Fibroblast of skin of abdomen (primary cell): ENCODE measurements at regions not wholly inside any gene's neighbourhood (a gene's known extent, or its start where the extent isn't known, plus 50 kb on each side); places are given as distances from the start of the nearest gene placed in this dataset.
A peak's percentile ranks its signal among the peaks of the same experiment; 100 is the strongest.

Source experiments
- DNase-seq: peaks from one replicate; pipeline ENCODE4 v3.0.0-alpha.2; 2013

DNA sequence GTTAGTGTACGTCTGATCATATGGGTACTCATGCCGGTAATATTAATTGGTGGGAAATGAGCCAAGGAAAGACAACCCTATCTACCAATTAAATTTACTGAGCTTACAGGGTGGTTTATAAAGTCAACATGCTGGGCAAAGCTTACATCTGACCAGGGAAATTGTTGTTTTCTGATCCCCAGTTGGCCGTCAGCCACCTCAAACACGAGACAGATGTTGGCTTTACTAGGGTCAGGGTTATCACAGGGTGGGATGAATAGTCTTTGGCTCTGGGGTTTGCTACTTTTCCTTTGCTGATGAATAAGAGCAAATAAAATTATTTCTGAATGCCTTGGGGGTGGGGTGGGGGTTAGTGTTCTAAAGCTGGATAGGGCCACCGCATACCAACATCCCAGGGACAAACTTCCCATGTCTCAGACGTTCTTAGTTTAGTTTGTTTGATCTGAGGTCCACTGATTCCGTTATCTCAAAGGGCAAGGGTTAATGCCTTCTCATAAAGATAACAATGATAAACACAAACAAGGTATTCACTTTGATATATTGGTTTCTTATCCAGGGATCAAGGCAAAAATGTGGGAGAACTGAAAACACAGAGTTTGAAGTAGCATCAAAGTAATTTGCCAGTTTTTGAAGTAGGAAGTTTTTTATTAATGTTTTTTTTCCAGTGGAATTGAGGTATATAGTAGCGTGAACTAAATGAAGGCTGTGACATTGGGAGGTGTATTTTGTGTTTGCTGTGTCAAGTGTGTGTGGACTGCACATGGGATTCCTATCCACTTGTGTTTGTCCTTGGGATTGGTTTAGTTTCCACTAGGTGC lies 109.1 kb upstream of the RPS23 start:
- DNase-seq = peak; percentile 73

GRCh38 chr5:82386576-82386975 lies 108.4 kb upstream of the RPS23 start:
- DNase-seq = peak; percentile 65

- DNase-seq = peak; percentile 54
These were observed 106.0 kb upstream of the RPS23 start for GRCh38 chr5:82384034-82384750.

- no peak for DNase-seq
These were observed 103.4 kb upstream of the RPS23 start for GRCh38 chr5:82381591-82381990.

DNA sequence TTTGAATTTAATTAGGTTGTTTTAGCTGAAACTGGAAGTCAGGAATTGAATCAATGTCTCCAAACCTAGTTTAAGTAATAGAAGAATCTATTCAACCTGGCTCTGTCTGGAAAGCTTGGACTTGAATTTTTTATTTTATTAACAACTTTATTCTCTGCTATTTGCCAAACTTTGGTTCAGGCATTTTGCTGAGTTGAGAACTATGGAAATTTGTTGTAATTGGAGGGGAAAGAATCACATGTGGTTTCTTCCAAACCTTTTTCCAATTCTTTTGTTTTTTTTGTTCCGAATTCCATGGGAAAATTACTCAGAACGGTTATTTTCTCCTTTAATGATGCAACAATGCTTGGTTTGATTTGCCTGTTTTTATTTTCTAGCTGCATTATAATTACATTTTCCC lies 98.2 kb upstream of the RPS23 start:
- DNase-seq = no peak

GRCh38 chr5:82375488-82376244 lies 97.5 kb upstream of the RPS23 start:
- DNase-seq = peak; percentile 20

DNA sequence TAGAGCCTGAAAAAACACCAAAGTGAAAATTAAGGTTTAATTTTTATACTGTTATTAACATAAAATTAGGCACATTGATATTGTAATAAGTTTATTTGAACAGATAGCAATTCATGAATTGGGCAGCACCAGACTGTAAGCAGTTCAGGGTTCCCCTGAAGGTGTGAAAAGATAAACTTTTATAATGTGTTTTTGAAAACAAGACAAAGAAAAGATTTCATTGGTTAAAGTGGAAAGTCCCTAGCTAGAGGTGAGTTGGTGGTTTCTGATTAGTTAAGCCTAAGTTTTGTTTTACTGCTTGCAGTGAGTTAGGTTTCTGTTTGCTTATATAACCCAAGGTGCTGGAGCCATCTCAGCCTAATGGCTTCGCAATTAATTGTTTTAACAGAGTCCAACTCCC lies 96.5 kb upstream of the RPS23 start:
- DNase-seq = no peak

GRCh38 chr5:82367930-82368329 lies 89.8 kb upstream of the RPS23 start:
- no peak for DNase-seq

DNA sequence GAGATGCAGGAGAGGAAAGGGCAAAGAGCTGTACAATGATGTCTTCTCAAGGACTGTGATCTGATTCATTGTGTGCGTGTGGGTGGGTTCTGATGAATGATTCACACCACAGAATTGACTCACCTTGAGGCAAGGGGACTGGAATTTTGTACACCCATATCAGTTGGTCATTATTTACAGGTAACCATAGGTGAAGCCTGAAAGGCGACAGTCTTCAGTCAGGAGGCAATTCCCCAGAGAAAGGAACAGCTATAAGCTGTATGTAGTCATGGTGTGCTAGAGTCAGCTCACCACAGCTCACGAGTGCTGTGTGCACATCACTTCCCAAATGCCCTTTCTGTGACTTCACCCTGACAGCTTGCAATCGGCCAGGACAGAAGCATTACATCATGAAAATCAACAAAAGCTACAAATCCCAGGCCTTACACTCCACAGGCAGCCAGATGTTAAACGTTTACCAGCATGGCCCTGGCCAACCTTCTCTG lies 87.6 kb upstream of the RPS23 start:
- DNase-seq = peak; percentile 68

- DNase-seq = no peak
These were observed 86.9 kb upstream of the RPS23 start for GRCh38 chr5:82365026-82365425.

DNA sequence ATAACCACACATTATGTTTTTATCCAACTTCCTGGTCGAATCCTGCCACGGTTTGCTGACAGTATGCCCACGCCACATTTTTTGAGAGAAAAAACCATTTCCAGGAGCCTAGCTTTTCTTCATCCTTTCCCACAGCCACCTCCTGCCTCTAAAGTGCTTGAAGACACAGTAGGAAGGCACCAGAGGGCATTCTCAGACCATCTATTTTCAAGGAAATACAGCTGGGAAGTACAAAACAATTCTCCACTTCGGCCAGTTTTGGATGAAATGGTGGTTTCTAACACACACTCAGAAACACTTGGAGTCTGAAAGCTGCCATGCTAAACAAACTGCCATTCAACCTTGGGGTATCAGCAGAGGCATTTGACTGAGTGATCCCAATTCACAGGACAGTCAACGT lies 86.3 kb upstream of the RPS23 start:
- DNase-seq = peak; percentile 76

- no peak for DNase-seq
These were observed 85.4 kb upstream of the RPS23 start for GRCh38 chr5:82363524-82363923.

GRCh38 chr5:82362636-82363035 lies 84.5 kb upstream of the RPS23 start:
- DNase-seq = no peak

DNA sequence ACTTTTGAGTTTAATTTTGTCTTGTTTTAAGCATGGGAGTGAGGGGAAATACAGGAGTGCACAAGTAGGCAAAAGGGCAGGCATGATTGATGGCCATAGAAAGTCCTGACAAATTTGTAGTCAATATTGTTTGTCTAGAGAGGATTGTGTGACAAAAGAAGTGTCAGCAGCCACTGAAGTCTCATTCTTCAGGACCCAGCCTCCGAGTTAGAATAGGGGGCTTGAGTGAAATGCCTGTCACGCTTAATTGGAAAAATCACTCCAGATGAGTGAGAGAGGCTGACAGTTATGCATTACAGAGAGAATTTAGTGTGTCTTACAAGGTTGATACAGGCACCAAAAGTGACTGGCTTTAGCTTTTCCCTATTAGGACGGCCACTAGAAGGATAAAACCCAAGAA lies 81.9 kb upstream of the RPS23 start:
- DNase-seq = no peak

DNA sequence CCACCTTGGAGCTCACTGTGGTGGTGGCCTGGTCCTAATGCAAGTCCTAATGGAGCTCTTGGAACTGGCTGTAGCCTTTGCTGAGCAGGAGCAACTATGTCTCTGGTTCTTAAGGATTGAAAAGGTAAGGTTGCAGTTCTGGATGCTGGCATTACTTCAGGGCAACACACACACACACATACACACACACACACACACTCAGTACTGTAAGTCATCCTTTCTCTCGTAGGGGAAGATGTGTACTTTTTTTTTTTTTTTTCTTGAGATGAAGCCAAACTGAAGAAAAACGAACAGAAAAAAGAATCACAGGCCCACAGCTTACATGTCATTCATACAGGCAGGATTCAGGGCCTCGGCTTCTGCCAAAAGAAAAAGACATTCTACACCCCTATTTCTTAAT lies 81.1 kb upstream of the RPS23 start:
- peak; percentile 35 for DNase-seq

- peak; percentile 78 for DNase-seq
These were observed 80.3 kb upstream of the RPS23 start for GRCh38 chr5:82358457-82358856.

- DNase-seq = peak; percentile 92
These were observed 78.9 kb upstream of the RPS23 start for GRCh38 chr5:82356808-82357671.

DNA sequence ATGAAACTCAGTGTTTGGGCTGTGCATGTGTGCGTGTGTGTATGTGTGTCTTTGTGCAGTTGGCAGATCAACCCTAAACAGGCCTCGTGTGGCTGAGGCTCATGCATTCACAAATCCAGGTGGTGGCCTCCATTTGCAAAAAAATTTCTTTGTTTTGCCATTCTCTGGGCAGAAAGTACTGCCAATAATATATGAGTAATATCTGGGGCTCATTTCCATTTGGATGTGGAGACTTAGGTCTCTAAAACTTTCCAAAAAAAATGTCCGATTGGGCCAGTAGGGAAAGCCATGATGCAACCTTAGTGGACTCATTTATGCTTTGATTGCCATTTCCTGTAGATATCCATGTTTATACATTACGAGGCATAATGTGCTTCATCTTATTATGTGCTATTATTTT lies 77.9 kb upstream of the RPS23 start:
- no peak for DNase-seq

DNA sequence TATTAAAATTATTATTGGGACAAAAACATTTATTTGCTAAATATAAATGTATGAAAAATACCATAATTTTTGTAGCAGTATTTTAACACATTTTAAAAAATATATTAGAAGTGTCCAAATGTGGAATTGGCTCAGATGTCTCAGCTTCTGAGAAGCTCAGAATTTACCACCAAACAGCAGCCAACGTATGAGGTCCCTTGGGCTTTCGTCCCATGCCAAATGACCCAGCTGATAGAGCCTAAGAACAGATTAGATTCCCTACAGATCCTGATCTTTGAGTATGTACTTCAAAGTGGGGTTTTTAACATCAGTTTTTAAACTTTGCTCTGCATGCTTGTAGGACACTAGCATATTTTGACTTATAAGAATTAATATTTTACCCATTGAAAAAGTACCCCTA lies 77.3 kb upstream of the RPS23 start:
- DNase-seq = no peak

GRCh38 chr5:82355053-82355452 lies 76.9 kb upstream of the RPS23 start:
- DNase-seq = no peak

- no peak for DNase-seq
These were observed 76.4 kb upstream of the RPS23 start for GRCh38 chr5:82354543-82354942.

- DNase-seq = no peak
These were observed 75.4 kb upstream of the RPS23 start for GRCh38 chr5:82353522-82353921.
